H9 (cell line): ENCODE measurements at regions not wholly inside any gene's neighbourhood (a gene's known extent, or its start where the extent isn't known, plus 50 kb on each side); places are given as distances from the start of the nearest gene placed in this dataset.
A peak's percentile ranks its signal among the peaks of the same experiment; 100 is the strongest.

Experiments
- DNase-seq: peaks from one replicate; pipeline ENCODE4 v3.0.0-alpha.2; 2017
- H2AFZ ChIP-seq: one replicate; pipeline ENCODE4 v1.6.1; 2013; ENCODE audit warnings: mild to moderate bottlenecking, low read length, control low read depth, moderate library complexity
- H2AK5ac ChIP-seq: 2 replicates; pipeline ENCODE4 v1.6.1; 2013; ENCODE audit warnings: low read length, control low read depth, mixed read lengths; ENCODE audit not compliant: insufficient read length
- H2BK120ac ChIP-seq: one replicate; pipeline ENCODE4 v1.6.1; 2013; ENCODE audit warnings: low read depth, mild to moderate bottlenecking, low read length, control low read depth, inconsistent platforms; ENCODE audit not compliant: poor library complexity, severe bottlenecking
- H2BK12ac ChIP-seq: 2 replicates; pipeline ENCODE4 v1.6.1; 2013; ENCODE audit warnings: low read length, control low read depth, mixed read lengths, low read depth; ENCODE audit not compliant: insufficient read length
- H2BK15ac ChIP-seq: 2 replicates; pipeline ENCODE4 v1.6.1; 2013; ENCODE audit warnings: low read depth, low read length, control low read depth
- H2BK20ac ChIP-seq: one replicate; pipeline ENCODE4 v1.6.1; 2013; ENCODE audit warnings: low read depth, mild to moderate bottlenecking, low read length, control low read depth, inconsistent platforms; ENCODE audit not compliant: poor library complexity, severe bottlenecking
- H2BK5ac ChIP-seq: 2 replicates; pipeline ENCODE4 v1.6.1; 2013; ENCODE audit warnings: low read length, control low read depth, mixed read lengths; ENCODE audit not compliant: insufficient read length
- H3K14ac ChIP-seq: 2 replicates; pipeline ENCODE4 v1.6.1; 2013; ENCODE audit warnings: low read length, control low read depth; ENCODE audit not compliant: insufficient read depth
- H3K18ac ChIP-seq: 2 replicates; pipeline ENCODE4 v1.6.1; 2013; ENCODE audit warnings: low read depth, mild to moderate bottlenecking, mixed read lengths, low read length, control low read depth; ENCODE audit not compliant: insufficient read length
- H3K23ac ChIP-seq: 2 replicates; pipeline ENCODE4 v1.6.1; 2013; ENCODE audit warnings: low read length, control low read depth, mixed read lengths, low read depth; ENCODE audit not compliant: insufficient read length
- H3K23me2 ChIP-seq: 2 replicates; pipeline ENCODE4 v1.6.1; 2013; ENCODE audit warnings: low read depth, mild to moderate bottlenecking, mixed read lengths, low read length, control low read depth; ENCODE audit not compliant: insufficient read length, poor library complexity, severe bottlenecking
- H3K27ac ChIP-seq: 2 replicates; pipeline ENCODE4 v1.5.1; 2013; ENCODE audit warnings: low read length, control low read depth, mixed read lengths, low read depth; ENCODE audit not compliant: insufficient read length
- H3K27me3 ChIP-seq: 2 replicates; pipeline ENCODE4 v1.6.1; 2013; ENCODE audit warnings: low read length, control low read depth, inconsistent platforms; ENCODE audit not compliant: insufficient read depth
- H3K4ac ChIP-seq: 2 replicates; pipeline ENCODE4 v1.6.1; 2013; ENCODE audit warnings: low read depth, mild to moderate bottlenecking, control low read depth, inconsistent platforms, low read length, moderate library complexity
- H3K4me1 ChIP-seq: 2 replicates; pipeline ENCODE4 v1.6.1; 2013; ENCODE audit warnings: low read length, control low read depth, inconsistent platforms; ENCODE audit not compliant: insufficient read depth
- H3K4me2 ChIP-seq: 2 replicates; pipeline ENCODE4 v1.6.1; 2013; ENCODE audit warnings: low read length, control low read depth, mixed read lengths; ENCODE audit not compliant: insufficient read length, insufficient read depth
- H3K56ac ChIP-seq: 2 replicates; pipeline ENCODE4 v1.6.1; 2013; ENCODE audit warnings: low read depth, mild to moderate bottlenecking, mixed read lengths, low read length, control low read depth; ENCODE audit not compliant: insufficient read length
- H3K79me1 ChIP-seq: 2 replicates; pipeline ENCODE4 v1.6.1; 2013; ENCODE audit warnings: low read depth, mild to moderate bottlenecking, moderate library complexity, low read length, control low read depth, inconsistent platforms; ENCODE audit not compliant: insufficient read depth, poor library complexity, severe bottlenecking
- H3K79me2 ChIP-seq: 2 replicates; pipeline ENCODE4 v1.6.1; 2013; ENCODE audit warnings: low read length, control low read depth, inconsistent platforms; ENCODE audit not compliant: insufficient read depth
- H3K9ac ChIP-seq: 2 replicates; pipeline ENCODE4 v1.6.1; 2013; ENCODE audit warnings: low read length, control low read depth, mixed read lengths; ENCODE audit not compliant: insufficient read length; ENCODE audit errors: extremely low read depth
- H3K9me3 ChIP-seq: one replicate; pipeline ENCODE4 v1.6.1; 2013; ENCODE audit warnings: low read depth, low read length, inconsistent platforms; ENCODE audit not compliant: control insufficient read depth
- H3T11ph ChIP-seq: one replicate; pipeline ENCODE4 v1.6.1; 2013; ENCODE audit warnings: mild to moderate bottlenecking, low read length, control low read depth, inconsistent platforms
- H4K20me1 ChIP-seq: one replicate; pipeline ENCODE4 v1.6.1; 2013; ENCODE audit not compliant: control insufficient read depth, insufficient read length, insufficient read depth
- H4K5ac ChIP-seq: 2 replicates; pipeline ENCODE4 v1.6.1; 2013; ENCODE audit warnings: low read depth, mild to moderate bottlenecking, mixed read lengths, low read length, control low read depth; ENCODE audit not compliant: insufficient read length
- H4K8ac ChIP-seq: replicated peaks from 2 replicates; pipeline ENCODE4 v1.6.1; 2013; ENCODE audit warnings: low read length, control low read depth, mixed read lengths, low read depth; ENCODE audit not compliant: insufficient read length
- H4K91ac ChIP-seq: 2 replicates; pipeline ENCODE4 v1.6.1; 2013; ENCODE audit warnings: low read depth, mild to moderate bottlenecking, moderate library complexity, mixed read lengths, low read length, control low read depth; ENCODE audit not compliant: insufficient read length
- H3K27ac Mint-ChIP-seq, 3 experiments: 2 replicates in 2 of 3; 3 replicates in 1 of 3; pipeline ENCODE4 v1.8.0; 2020 to 2021; ENCODE audit warnings: mixed read lengths in 3 of 3, mild to moderate bottlenecking in 1 of 3, moderate library complexity in 1 of 3
- H3K27me3 Mint-ChIP-seq: 2 replicates; pipeline ENCODE4 v1.8.0; 2021; ENCODE audit warnings: low read depth, mild to moderate bottlenecking, moderate library complexity, mixed read lengths
- H3K36me3 Mint-ChIP-seq, 3 experiments: 2 replicates in 2 of 3; 3 replicates in 1 of 3; pipeline ENCODE4 v1.8.0; 2020 to 2021; ENCODE audit warnings: low read depth in 3 of 3, mixed read lengths in 3 of 3; ENCODE audit not compliant: insufficient read depth in 1 of 3
- H3K4me1 Mint-ChIP-seq, 2 experiments: 2 replicates each; pipeline ENCODE4 v1.8.0; 2020; ENCODE audit warnings: mixed read lengths in 2 of 2
- H3K4me3 Mint-ChIP-seq, 2 experiments: 2 replicates in 1 of 2; 3 replicates in 1 of 2; pipeline ENCODE4 v1.8.0; 2020 to 2021; ENCODE audit warnings: mild to moderate bottlenecking in 2 of 2, mixed read lengths in 2 of 2, moderate library complexity in 1 of 2
- H3K9me3 Mint-ChIP-seq, 2 experiments: 2 replicates in 1 of 2; 3 replicates in 1 of 2; pipeline ENCODE4 v1.8.0; 2020; ENCODE audit warnings: mild to moderate bottlenecking in 2 of 2, mixed read lengths in 2 of 2, moderate library complexity in 1 of 2
- WGBS: extraction: QIAGEN DNeasy Blood & Tissue Kit; methylation state at CpG from one replicate; pipeline ENCODE4 v1.1.7; 2013; ENCODE audit warnings: missing lambda C conversion rate, low lambda C conversion rate, mixed read lengths; ENCODE audit not compliant: insufficient read length; ENCODE audit errors: extremely low coverage; 5-methylcytosine and 5-hydroxymethylcytosine counted together
- TF ChIP-seq, protein P1 (sequence below): fragments of 200-600 bp; sonication (generic); conservative IDR thresholded peaks from 3 replicates; pipeline ENCODE4 v1.8.0; 2021; ENCODE audit warnings: antibody characterized with exemption, mild to moderate bottlenecking

DNA sequence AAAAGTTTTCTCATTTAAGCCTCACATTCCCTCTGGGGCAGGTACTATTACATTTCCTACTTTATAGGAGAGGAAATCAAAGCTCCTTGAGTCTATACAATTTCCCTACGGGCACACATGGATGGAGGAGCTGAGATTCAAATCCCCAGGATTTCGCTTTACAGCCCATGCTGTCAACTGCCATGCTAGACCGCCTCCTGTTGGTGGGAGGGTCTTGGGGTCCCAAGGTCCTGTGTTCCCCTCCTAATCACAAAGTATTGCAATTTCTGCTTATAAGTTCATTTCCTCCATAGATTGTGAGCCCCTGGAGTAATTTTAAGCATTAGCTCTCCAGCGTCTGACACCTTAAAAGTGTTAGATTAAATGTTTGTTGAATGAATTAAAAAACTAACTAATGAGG, 95.9 kb upstream of the SMARCA2 start:
- H3K4ac ChIP-seq = no peak overlapping the region
- H3K14ac ChIP-seq = no peak overlapping the region
- H3K27me3 ChIP-seq = no peaks in the 10 kb centered on the region
- Mint-ChIP-seq H3K4me3 (no peak overlapping the region), H3K9me3 (no peaks in the 10 kb centered on the region; a peak in 1 of 5 replicates), H3K4me1 (peaks cover 7 to 18% of the 10 kb centered on the region in 2 experiments), H3K27ac (no peak overlapping the region), H3K36me3 (no peaks in the 10 kb centered on the region), H3K27me3 (peaks cover 7% of the 10 kb centered on the region)
- no peaks in the 10 kb centered on the region for H3K79me1 ChIP-seq
- H2BK5ac ChIP-seq = no peak overlapping the region
- no peak overlapping the region for H2AFZ ChIP-seq
- no peak overlapping the region for H3K23ac ChIP-seq
- H3K27ac ChIP-seq = no peak overlapping the region
- no peak overlapping the region for H3K56ac ChIP-seq
- no peak overlapping the region for H2BK20ac ChIP-seq
- H3T11ph ChIP-seq = no peak overlapping the region
- no peak overlapping the region for H4K5ac ChIP-seq
- no peaks in the 10 kb centered on the region for H3K23me2 ChIP-seq
- no peak overlapping the region for H3K18ac ChIP-seq
- H4K8ac ChIP-seq = no peak overlapping the region
- no peak overlapping the region for H2BK12ac ChIP-seq
- H2BK120ac ChIP-seq = no peak overlapping the region
- no peak overlapping the region for H4K91ac ChIP-seq
- H3K9me3 ChIP-seq = no peaks in the 10 kb centered on the region
- no peaks in the 10 kb centered on the region for H3K79me2 ChIP-seq
- no peak overlapping the region for H3K4me2 ChIP-seq
- WGBS = no CpG with 5 or more reads among the region's 4 CpGs
- no peaks in the 10 kb centered on the region for H3K4me1 ChIP-seq
- TF ChIP-seq, protein P1, sequence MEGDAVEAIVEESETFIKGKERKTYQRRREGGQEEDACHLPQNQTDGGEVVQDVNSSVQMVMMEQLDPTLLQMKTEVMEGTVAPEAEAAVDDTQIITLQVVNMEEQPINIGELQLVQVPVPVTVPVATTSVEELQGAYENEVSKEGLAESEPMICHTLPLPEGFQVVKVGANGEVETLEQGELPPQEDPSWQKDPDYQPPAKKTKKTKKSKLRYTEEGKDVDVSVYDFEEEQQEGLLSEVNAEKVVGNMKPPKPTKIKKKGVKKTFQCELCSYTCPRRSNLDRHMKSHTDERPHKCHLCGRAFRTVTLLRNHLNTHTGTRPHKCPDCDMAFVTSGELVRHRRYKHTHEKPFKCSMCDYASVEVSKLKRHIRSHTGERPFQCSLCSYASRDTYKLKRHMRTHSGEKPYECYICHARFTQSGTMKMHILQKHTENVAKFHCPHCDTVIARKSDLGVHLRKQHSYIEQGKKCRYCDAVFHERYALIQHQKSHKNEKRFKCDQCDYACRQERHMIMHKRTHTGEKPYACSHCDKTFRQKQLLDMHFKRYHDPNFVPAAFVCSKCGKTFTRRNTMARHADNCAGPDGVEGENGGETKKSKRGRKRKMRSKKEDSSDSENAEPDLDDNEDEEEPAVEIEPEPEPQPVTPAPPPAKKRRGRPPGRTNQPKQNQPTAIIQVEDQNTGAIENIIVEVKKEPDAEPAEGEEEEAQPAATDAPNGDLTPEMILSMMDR = peak; percentile 44
- no peak for DNase-seq
- no peak overlapping the region for H2AK5ac ChIP-seq
- H3K9ac ChIP-seq = no peak overlapping the region
- no peak overlapping the region for H2BK15ac ChIP-seq
- no peaks in the 10 kb centered on the region for H4K20me1 ChIP-seq
